Progenitor cell of endocrine pancreas (in vitro differentiated cells): ENCODE measurements at regions not wholly inside any gene's neighbourhood (a gene's known extent, or its start where the extent isn't known, plus 50 kb on each side); places are given as distances from the start of the nearest gene placed in this dataset.

Experiments used
- DNase-seq: peaks from one replicate; pipeline ENCODE4 v3.0.0; 2021; ENCODE audit warnings: low spot score; ENCODE audit not compliant: unreplicated experiment
- H3K27ac Mint-ChIP-seq: 2 replicates; pipeline ENCODE4 v1.8.0; 2021; ENCODE audit warnings: mild to moderate bottlenecking, moderate library complexity, mixed read lengths
- H3K27me3 Mint-ChIP-seq: 2 replicates; pipeline ENCODE4 v1.8.0; 2021; ENCODE audit warnings: mixed read lengths
- H3K36me3 Mint-ChIP-seq: 2 replicates; pipeline ENCODE4 v1.8.0; 2022; ENCODE audit warnings: mixed read lengths; ENCODE audit not compliant: insufficient read depth
- H3K4me1 Mint-ChIP-seq: 2 replicates; pipeline ENCODE4 v1.8.0; 2021; ENCODE audit warnings: low read depth, mixed read lengths
- H3K4me3 Mint-ChIP-seq: 2 replicates; pipeline ENCODE4 v1.8.0; 2021; ENCODE audit warnings: low read depth, mild to moderate bottlenecking, moderate library complexity, mixed read lengths
- H3K9me3 Mint-ChIP-seq: 2 replicates; pipeline ENCODE4 v1.8.0; 2021; ENCODE audit warnings: low read depth, mixed read lengths
- CTCF ChIP-seq: fragments of 200-600 bp; sonication (generic); IDR thresholded peaks from one replicate; pipeline ENCODE4 v1.5.0; 2021; ENCODE audit warnings: antibody characterized with exemption, mild to moderate bottlenecking; ENCODE audit not compliant: unreplicated experiment

- TF ChIP-seq CTCF, result no peak
- peaks cover 33% of the 10 kb centered on the region for H3K27me3 Mint-ChIP-seq
- no peaks in the 10 kb centered on the region for H3K9me3 Mint-ChIP-seq
- H3K4me3 Mint-ChIP-seq, result no peak overlapping the region
- no peak overlapping the region for H3K27ac Mint-ChIP-seq
- H3K4me1 Mint-ChIP-seq, result peaks cover 6% of the 10 kb centered on the region
- DNase-seq, result no peak
- H3K36me3 Mint-ChIP-seq, result no peaks in the 10 kb centered on the region
These were observed 94.8 kb upstream of the CDH4 start for GRCh38 chr20:61157301-61157700.

GRCh38 chr20:61159957-61160686 lies 91.9 kb upstream of the CDH4 start:
- Mint-ChIP-seq H3K27ac (no peak overlapping the region), H3K4me3 (no peak overlapping the region), H3K4me1 (peaks cover 6% of the 10 kb centered on the region), H3K9me3 (no peaks in the 10 kb centered on the region), H3K27me3 (peaks cover 43% of the 10 kb centered on the region), H3K36me3 (no peaks in the 10 kb centered on the region)
- TF ChIP-seq CTCF, result no peak
- DNase-seq, result no peak

GRCh38 chr20:61161726-61162390 lies 90.2 kb upstream of the CDH4 start:
- no peak overlapping the region for H3K4me3 Mint-ChIP-seq
- no peak for DNase-seq
- no peak for TF ChIP-seq CTCF
- no peaks in the 10 kb centered on the region for H3K9me3 Mint-ChIP-seq
- H3K27ac Mint-ChIP-seq, result no peak overlapping the region
- H3K36me3 Mint-ChIP-seq, result no peaks in the 10 kb centered on the region
- peaks cover 48% of the 10 kb centered on the region for H3K27me3 Mint-ChIP-seq
- no peaks in the 10 kb centered on the region for H3K4me1 Mint-ChIP-seq

DNA sequence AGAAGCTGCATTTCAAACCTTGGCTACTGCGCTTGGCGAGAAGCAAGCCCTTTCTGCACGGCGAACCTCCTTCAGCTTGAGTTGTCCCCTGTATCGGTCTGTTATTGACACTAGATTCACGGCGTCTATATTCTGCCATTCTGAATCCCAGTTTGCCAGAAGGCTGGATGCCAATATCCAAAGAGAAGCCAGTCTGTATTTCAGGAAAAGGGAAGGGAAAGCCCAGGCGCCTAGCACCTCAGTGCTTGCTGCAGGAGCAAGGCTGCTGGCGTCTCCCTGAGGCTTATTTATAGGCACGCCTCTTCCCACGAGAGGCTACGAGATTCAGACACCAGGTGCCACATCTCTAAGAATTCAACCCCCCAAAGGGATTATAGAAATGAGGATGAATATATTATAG lies 89.6 kb upstream of the CDH4 start:
- TF ChIP-seq CTCF, result no peak
- Mint-ChIP-seq H3K4me3 (no peak overlapping the region), H3K4me1 (no peaks in the 10 kb centered on the region), H3K27ac (no peak overlapping the region), H3K36me3 (no peaks in the 10 kb centered on the region), H3K27me3 (peaks cover 50% of the 10 kb centered on the region), H3K9me3 (no peaks in the 10 kb centered on the region)
- DNase-seq, result no peak

DNA sequence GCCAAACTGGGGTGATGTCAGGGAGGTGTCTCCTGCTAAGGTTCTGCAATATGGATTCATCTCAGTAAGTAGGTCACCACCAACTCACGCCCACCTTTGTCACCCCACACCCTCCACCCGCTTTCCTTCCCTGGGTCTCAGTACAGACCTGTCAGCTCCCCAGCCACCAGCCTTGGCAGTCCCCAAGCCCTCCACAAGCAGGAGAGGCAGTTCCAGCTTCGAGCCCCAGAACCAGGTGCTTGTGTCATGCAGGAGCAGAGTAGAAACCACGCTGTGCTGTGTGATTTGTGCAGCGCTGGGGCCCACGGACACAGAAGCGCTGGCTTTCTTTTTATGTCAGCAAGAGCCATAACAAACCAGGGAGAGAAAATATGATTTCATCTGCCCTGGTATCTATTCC lies 89.0 kb upstream of the CDH4 start:
- H3K4me3 Mint-ChIP-seq, result no peak overlapping the region
- no peak for DNase-seq
- no peaks in the 10 kb centered on the region for H3K36me3 Mint-ChIP-seq
- H3K27me3 Mint-ChIP-seq, result peaks cover 56% of the 10 kb centered on the region
- H3K27ac Mint-ChIP-seq, result no peak overlapping the region
- H3K4me1 Mint-ChIP-seq, result no peaks in the 10 kb centered on the region
- H3K9me3 Mint-ChIP-seq, result no peaks in the 10 kb centered on the region
- no peak for TF ChIP-seq CTCF
